Natural killer cell (primary cell): ENCODE measurements at regions not wholly inside any gene's neighbourhood (a gene's known extent, or its start where the extent isn't known, plus 50 kb on each side); places are given as distances from the start of the nearest gene placed in this dataset.

Experiments used
- ATAC-seq, 3 donors: fragments of 150-1000 bp in 2 of 3; fragments of 200-7000 bp in 1 of 3; cut with Tn5 transposase; 1 replicate in 1 of 3; 2 replicates in 2 of 3; pipeline ENCODE4 v1.10.0; 2021; ENCODE audit warnings: mild to moderate bottlenecking in 2 of 3, moderate library complexity in 2 of 3
- DNase-seq, 2 donors: peaks; one replicate each; pipeline versions ENCODE4 v3.0.0 to v3.0.0-alpha.2; 2013 to 2021; ENCODE audit warnings: mixed read lengths in 1 of 2
- H3K27ac ChIP-seq: one replicate; pipeline ENCODE4 v1.5.1; 2013; ENCODE audit warnings: mild to moderate bottlenecking, low read length
- H3K27me3 ChIP-seq: one replicate; pipeline ENCODE4 v1.6.1; 2013; ENCODE audit warnings: low read length; ENCODE audit not compliant: control insufficient read depth, insufficient read depth
- H3K36me3 ChIP-seq: one replicate; pipeline ENCODE4 v1.6.1; 2013; ENCODE audit warnings: low read length; ENCODE audit not compliant: control insufficient read depth, insufficient read depth
- H3K4me1 ChIP-seq: one replicate; pipeline ENCODE4 v1.6.1; 2013; ENCODE audit warnings: low read length; ENCODE audit not compliant: control insufficient read depth, insufficient read depth
- H3K4me3 ChIP-seq: one replicate; pipeline ENCODE4 v1.5.1; 2013; ENCODE audit warnings: low read length
- H3K9me3 ChIP-seq: one replicate; pipeline ENCODE4 v1.6.1; 2013; ENCODE audit warnings: low read length; ENCODE audit not compliant: control insufficient read depth, insufficient read depth
- H3K27ac Mint-ChIP-seq, 2 donors: one replicate each; pipeline ENCODE4 v1.8.0; 2022; ENCODE audit warnings: mild to moderate bottlenecking in 2 of 2, mixed read lengths in 2 of 2, moderate library complexity in 1 of 2
- H3K27me3 Mint-ChIP-seq, 2 donors: one replicate each; pipeline ENCODE4 v1.8.0; 2022; ENCODE audit warnings: low read depth in 2 of 2, mixed read lengths in 2 of 2
- H3K36me3 Mint-ChIP-seq: one replicate; pipeline ENCODE4 v1.8.0; 2022; ENCODE audit warnings: mixed read lengths
- H3K4me1 Mint-ChIP-seq, 2 donors: one replicate each; pipeline ENCODE4 v1.8.0; 2022; ENCODE audit warnings: mixed read lengths in 2 of 2
- H3K4me3 Mint-ChIP-seq: one replicate; pipeline ENCODE4 v1.8.0; 2022; ENCODE audit warnings: mild to moderate bottlenecking, moderate library complexity, mixed read lengths
- H3K9me3 Mint-ChIP-seq, 2 donors: one replicate each; pipeline ENCODE4 v1.8.0; 2022; ENCODE audit warnings: mixed read lengths in 2 of 2
- WGBS: methylation state at CpG from one replicate; pipeline ENCODE4 v1.1.7; 2013; ENCODE audit warnings: missing lambda C conversion rate; ENCODE audit not compliant: insufficient coverage; 5-methylcytosine and 5-hydroxymethylcytosine counted together
- intact Hi-C: fragments of 100-400 bp; cut with micrococcal nuclease; formaldehyde crosslinking; loops from one replicate; pipeline ENCODE4 v1.14.2; 2022
- TF ChIP-seq, protein P1 (sequence below): fragments of 200-600 bp; IDR thresholded peaks from one replicate; pipeline ENCODE4 v1.8.0; 2022; ENCODE audit warnings: antibody characterized with exemption

DNA sequence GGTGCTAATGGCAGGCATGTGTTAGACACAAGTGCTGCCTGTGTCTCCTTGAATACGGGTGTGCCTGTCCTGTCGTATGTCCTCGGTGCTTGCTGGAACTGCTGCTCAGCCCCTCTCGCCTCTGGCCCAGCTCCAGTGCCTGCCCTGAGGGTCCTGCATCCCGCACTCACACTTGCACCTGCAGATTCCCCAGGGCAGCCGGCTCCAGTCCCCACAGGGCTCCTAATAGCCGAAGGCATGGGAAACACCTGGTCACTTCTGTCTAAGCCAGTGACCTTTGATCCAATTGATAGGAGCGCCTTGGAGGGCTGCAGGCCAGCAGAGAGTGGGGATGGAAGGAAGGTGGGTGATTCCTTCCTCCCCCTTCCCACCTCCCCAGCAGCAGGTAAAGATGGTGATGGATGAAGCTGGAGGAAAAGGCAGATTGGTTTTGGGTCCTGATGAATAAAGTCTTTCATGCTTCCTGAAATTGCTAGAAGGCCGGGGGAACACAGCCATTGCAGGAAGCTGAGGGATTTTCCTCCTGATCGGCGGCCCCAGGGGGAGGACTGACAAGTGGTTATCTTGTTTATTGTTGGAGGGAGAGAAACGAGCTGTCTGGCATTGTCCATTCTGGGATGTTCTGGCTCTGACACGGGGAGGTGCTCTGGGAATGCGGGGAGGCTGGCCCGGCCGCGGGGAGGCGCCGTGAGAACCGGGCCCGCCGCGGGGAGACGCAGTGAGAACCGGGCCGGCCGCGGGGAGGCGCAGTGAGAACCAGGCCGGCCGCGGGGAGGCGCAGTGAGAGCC is 110.9 kb upstream of the B3GAT1 start:
- Histone ChIP-seq H3K27ac (no peak overlapping the region), H3K9me3 (no peaks in the 10 kb centered on the region), H3K36me3 (no peaks in the 10 kb centered on the region), H3K4me1 (no peaks in the 10 kb centered on the region), H3K27me3 (no peaks in the 10 kb centered on the region), H3K4me3 (no peak overlapping the region)
- intact Hi-C loops = no loop called here
- peaks cover 0 to 6% of the 10 kb centered on the region in 2 donors for H3K4me1 Mint-ChIP-seq
- DNase-seq (no peak), ATAC-seq (no peak)
- no peak overlapping the region for H3K4me3 Mint-ChIP-seq
- peaks cover 4 to 7% of the 10 kb centered on the region in 2 donors for H3K27me3 Mint-ChIP-seq
- WGBS = 85% methylated on average over 23 of the region's 33 CpGs
- no peak overlapping the region for H3K27ac Mint-ChIP-seq
- no peaks in the 10 kb centered on the region for H3K36me3 Mint-ChIP-seq
- no peaks in the 10 kb centered on the region for H3K9me3 Mint-ChIP-seq
- TF ChIP-seq, protein P1, sequence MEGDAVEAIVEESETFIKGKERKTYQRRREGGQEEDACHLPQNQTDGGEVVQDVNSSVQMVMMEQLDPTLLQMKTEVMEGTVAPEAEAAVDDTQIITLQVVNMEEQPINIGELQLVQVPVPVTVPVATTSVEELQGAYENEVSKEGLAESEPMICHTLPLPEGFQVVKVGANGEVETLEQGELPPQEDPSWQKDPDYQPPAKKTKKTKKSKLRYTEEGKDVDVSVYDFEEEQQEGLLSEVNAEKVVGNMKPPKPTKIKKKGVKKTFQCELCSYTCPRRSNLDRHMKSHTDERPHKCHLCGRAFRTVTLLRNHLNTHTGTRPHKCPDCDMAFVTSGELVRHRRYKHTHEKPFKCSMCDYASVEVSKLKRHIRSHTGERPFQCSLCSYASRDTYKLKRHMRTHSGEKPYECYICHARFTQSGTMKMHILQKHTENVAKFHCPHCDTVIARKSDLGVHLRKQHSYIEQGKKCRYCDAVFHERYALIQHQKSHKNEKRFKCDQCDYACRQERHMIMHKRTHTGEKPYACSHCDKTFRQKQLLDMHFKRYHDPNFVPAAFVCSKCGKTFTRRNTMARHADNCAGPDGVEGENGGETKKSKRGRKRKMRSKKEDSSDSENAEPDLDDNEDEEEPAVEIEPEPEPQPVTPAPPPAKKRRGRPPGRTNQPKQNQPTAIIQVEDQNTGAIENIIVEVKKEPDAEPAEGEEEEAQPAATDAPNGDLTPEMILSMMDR = no peak

GRCh38 chr11:134521452-134522289 is 109.6 kb upstream of the B3GAT1 start:
- intact Hi-C loops = no loop called here
- Histone ChIP-seq H3K4me3 (no peak overlapping the region), H3K27ac (no peak overlapping the region), H3K27me3 (no peaks in the 10 kb centered on the region), H3K4me1 (no peaks in the 10 kb centered on the region), H3K36me3 (no peaks in the 10 kb centered on the region), H3K9me3 (no peaks in the 10 kb centered on the region)
- H3K4me3 Mint-ChIP-seq = no peak overlapping the region
- H3K9me3 Mint-ChIP-seq = no peaks in the 10 kb centered on the region
- H3K4me1 Mint-ChIP-seq = peaks cover 0 to 6% of the 10 kb centered on the region in 2 donors
- H3K27me3 Mint-ChIP-seq = peaks cover 4% of the 10 kb centered on the region in 2 donors
- 82% methylated on average over 18 of the region's 18 CpGs for WGBS
- no peak overlapping the region for H3K27ac Mint-ChIP-seq
- ATAC-seq (peak in 1 of 3 donors; percentile 48), DNase-seq (no peak)
- H3K36me3 Mint-ChIP-seq = no peaks in the 10 kb centered on the region
- TF ChIP-seq, protein P1 = no peak

- peaks cover 0 to 4% of the 10 kb centered on the region in 2 donors for H3K27me3 Mint-ChIP-seq
- Histone ChIP-seq H3K36me3 (no peaks in the 10 kb centered on the region), H3K4me1 (no peaks in the 10 kb centered on the region), H3K27me3 (no peaks in the 10 kb centered on the region), H3K9me3 (no peaks in the 10 kb centered on the region), H3K27ac (no peak overlapping the region), H3K4me3 (no peak overlapping the region)
- H3K4me3 Mint-ChIP-seq = no peak overlapping the region
- WGBS = 90% methylated on average over 14 of the region's 14 CpGs
- H3K27ac Mint-ChIP-seq = no peak overlapping the region
- H3K4me1 Mint-ChIP-seq = peaks cover 0 to 6% of the 10 kb centered on the region in 2 donors
- DNase-seq = no peak
- TF ChIP-seq, protein P1 = no peak
- intact Hi-C loops = no loop called here
- ATAC-seq = no peak
- no peaks in the 10 kb centered on the region for H3K36me3 Mint-ChIP-seq
- H3K9me3 Mint-ChIP-seq = no peaks in the 10 kb centered on the region
Observed at GRCh38 chr11:134521001-134521400, 109.0 kb upstream of the B3GAT1 start.
